H1 (cell line): ENCODE measurements at regions not wholly inside any gene's neighbourhood (a gene's known extent, or its start where the extent isn't known, plus 50 kb on each side); places are given as distances from the start of the nearest gene placed in this dataset.

ENCODE experiments used
- CTCF ChIA-PET: fragments of 300-600 bp; sonication (Branson Sonifier 250); formaldehyde crosslinking; loops from one replicate; lab custom pipeline; 2021; ENCODE audit not compliant: partially characterized antibody; lab: Charles Lee
- POLR2A ChIA-PET: fragments of 300-600 bp; sonication (Branson Sonifier 250); formaldehyde crosslinking; loops from one replicate; lab custom pipeline; 2021; ENCODE audit warnings: inconsistent platforms; ENCODE audit not compliant: partially characterized antibody; lab: Charles Lee
- DNase-seq, 2 experiments: peaks; one replicate each; pipeline versions ENCODE4 v3.0.0 to v3.0.0-alpha.2; 2010 to 2022; ENCODE audit warnings: low spot score in 2 of 2, low read depth in 1 of 2, mixed read lengths in 1 of 2
- FAIRE-seq: peaks from 2 replicates; lab custom pipeline; 2011; peaks lifted over from hg19 to GRCh38; lab: Jason Lieb, UNC
- H2AFZ ChIP-seq: 2 replicates; pipeline ENCODE4 v1.8.1; 2012; ENCODE audit warnings: low read length, inconsistent platforms
- H2AK5ac ChIP-seq: 2 replicates; pipeline ENCODE4 v1.6.1; 2013; ENCODE audit warnings: low read depth, low read length
- H2BK120ac ChIP-seq: replicated peaks from 2 replicates; pipeline ENCODE3; 2013; ENCODE audit warnings: low read depth, low read length, inconsistent platforms
- H2BK12ac ChIP-seq: 2 replicates; pipeline ENCODE4 v1.6.1; 2013; ENCODE audit warnings: low read depth, low read length
- H2BK15ac ChIP-seq: 2 replicates; pipeline ENCODE4 v1.6.1; 2013; ENCODE audit warnings: low read length
- H2BK20ac ChIP-seq: 2 replicates; pipeline ENCODE4 v1.6.1; 2013; ENCODE audit warnings: low read length
- H2BK5ac ChIP-seq: 2 replicates; pipeline ENCODE4 v1.6.1; 2013; ENCODE audit warnings: low read depth, low read length
- H3K14ac ChIP-seq: 2 replicates; pipeline ENCODE4 v1.6.1; 2013; ENCODE audit warnings: inconsistent platforms; ENCODE audit not compliant: insufficient read length
- H3K18ac ChIP-seq: 2 replicates; pipeline ENCODE4 v1.6.1; 2013; ENCODE audit warnings: low read length; ENCODE audit errors: extremely low read depth
- H3K23ac ChIP-seq: 2 replicates; pipeline ENCODE4 v1.6.1; 2013; ENCODE audit warnings: inconsistent platforms; ENCODE audit not compliant: insufficient read length
- H3K23me2 ChIP-seq: 2 replicates; pipeline ENCODE4 v1.6.1; 2013; ENCODE audit warnings: low read depth, low read length
- H3K27ac ChIP-seq: 2 replicates; pipeline ENCODE4 v1.6.1; 2011; ENCODE audit warnings: low read depth, low read length, inconsistent platforms
- H3K27me3 ChIP-seq, 4 experiments: replicated peaks in 1 of 4; 1 replicate in 1 of 4; 2 replicates in 3 of 4; pipeline versions ENCODE4 v1.6.1 to v1.8.1; 2011 to 2013; ENCODE audit warnings: low read length in 3 of 4, mild to moderate bottlenecking in 3 of 4, inconsistent platforms in 2 of 4, mixed read lengths in 2 of 4, moderate library complexity in 1 of 4; ENCODE audit not compliant: control insufficient read depth in 3 of 4, insufficient read depth in 3 of 4; ENCODE audit errors: extremely low read depth in 1 of 4
- H3K36me3 ChIP-seq, 4 experiments: 2 replicates each; pipeline versions ENCODE4 v1.6.1 to v1.8.1; 2011 to 2013; ENCODE audit warnings: mild to moderate bottlenecking in 4 of 4, low read length in 3 of 4, moderate library complexity in 2 of 4, control low read depth in 1 of 4, inconsistent platforms in 1 of 4; ENCODE audit not compliant: insufficient read depth in 4 of 4, control insufficient read depth in 2 of 4
- H3K4ac ChIP-seq: replicated peaks from 2 replicates; pipeline ENCODE3; 2013; ENCODE audit warnings: low read length, low read depth, mixed read lengths, inconsistent platforms; ENCODE audit not compliant: insufficient read length
- H3K4me1 ChIP-seq, 4 experiments: replicated peaks in 1 of 4; 1 replicate in 1 of 4; 2 replicates in 3 of 4; pipeline versions ENCODE4 v1.6.1 to v1.8.1; 2011 to 2013; ENCODE audit warnings: low read length in 3 of 4, inconsistent platforms in 2 of 4, mixed read lengths in 1 of 4; ENCODE audit not compliant: insufficient read depth in 4 of 4, control insufficient read depth in 3 of 4
- H3K4me2 ChIP-seq, 2 experiments: 2 replicates each; pipeline versions ENCODE4 v1.6.1 to v1.8.1; 2011 to 2013; ENCODE audit warnings: low read depth in 2 of 2, low read length in 2 of 2, control low read depth in 1 of 2, inconsistent platforms in 1 of 2, mild to moderate bottlenecking in 1 of 2; ENCODE audit not compliant: insufficient read depth in 1 of 2
- H3K4me3 ChIP-seq, 4 experiments: fragments of 200-600, 300-600 bp in 1 of 4; sonication (generic), shearing (Covaris generic), sonication (Bioruptor Twin) in 1 of 4; 2 replicates each; pipeline versions ENCODE4 v1.5.1 to v1.8.1; 2011 to 2016; ENCODE audit warnings: low read length in 4 of 4, low read depth in 3 of 4, control low read depth in 2 of 4, inconsistent platforms in 2 of 4, mild to moderate bottlenecking in 2 of 4, mixed read lengths in 1 of 4, moderate library complexity in 1 of 4; ENCODE audit not compliant: insufficient read depth in 2 of 4; ENCODE audit errors: extremely low read depth in 1 of 4
- H3K56ac ChIP-seq: replicated peaks from 2 replicates; pipeline ENCODE3; 2013; ENCODE audit warnings: low read depth, mild to moderate bottlenecking, mixed read lengths, low read length, inconsistent platforms; ENCODE audit not compliant: insufficient read length
- H3K79me1 ChIP-seq: 2 replicates; pipeline ENCODE4 v1.6.1; 2013; ENCODE audit warnings: low read depth, low read length, control low read depth
- H3K79me2 ChIP-seq, 2 experiments: 2 replicates each; pipeline versions ENCODE4 v1.6.1 to v1.8.1; 2012 to 2013; ENCODE audit warnings: low read length in 2 of 2, mild to moderate bottlenecking in 2 of 2, inconsistent platforms in 1 of 2; ENCODE audit not compliant: insufficient read depth in 2 of 2, control insufficient read depth in 1 of 2
- H3K9ac ChIP-seq, 4 experiments: replicated peaks in 1 of 4; 1 replicate in 1 of 4; 2 replicates in 3 of 4; pipeline versions ENCODE4 v1.6.1 to v1.8.1; 2011 to 2013; ENCODE audit warnings: low read depth in 3 of 4, low read length in 3 of 4, control low read depth in 2 of 4, mild to moderate bottlenecking in 2 of 4, moderate library complexity in 2 of 4, inconsistent platforms in 1 of 4; ENCODE audit errors: extremely low read depth in 1 of 4
- H3K9me3 ChIP-seq, 2 experiments: 2 replicates each; pipeline versions ENCODE4 v1.6.1 to v1.8.1; 2012 to 2013; ENCODE audit warnings: mild to moderate bottlenecking in 2 of 2, moderate library complexity in 2 of 2, control low read depth in 1 of 2, inconsistent platforms in 1 of 2, low read depth in 1 of 2, low read length in 1 of 2, mixed read lengths in 1 of 2; ENCODE audit not compliant: insufficient read depth in 2 of 2
- H4K20me1 ChIP-seq, 2 experiments: replicated peaks in 1 of 2; 2 replicates each; pipeline versions ENCODE3 to v1.8.1; 2011 to 2013; ENCODE audit warnings: inconsistent platforms in 2 of 2, low read length in 2 of 2, mild to moderate bottlenecking in 1 of 2; ENCODE audit not compliant: insufficient read depth in 2 of 2, control insufficient read depth in 1 of 2
- H4K5ac ChIP-seq: 2 replicates; pipeline ENCODE4 v1.6.1; 2013; ENCODE audit warnings: low read length, low read depth, mixed read lengths, inconsistent platforms; ENCODE audit not compliant: insufficient read length
- H4K8ac ChIP-seq: 2 replicates; pipeline ENCODE4 v1.8.0; 2013; ENCODE audit warnings: mild to moderate bottlenecking, moderate library complexity, low read length, inconsistent platforms; ENCODE audit not compliant: insufficient read depth; ENCODE audit errors: extremely low read depth
- H4K91ac ChIP-seq: replicated peaks from 2 replicates; pipeline ENCODE3; 2013; ENCODE audit warnings: low read length, mixed read lengths, inconsistent platforms; ENCODE audit not compliant: insufficient read length
- ATF2 ChIP-seq: IDR thresholded peaks from 2 replicates; pipeline ENCODE4 v1.6.1; 2012; ENCODE audit warnings: low read length, inconsistent platforms
- EGR1 ChIP-seq: IDR thresholded peaks from 2 replicates; pipeline ENCODE4 v1.6.1; 2011; ENCODE audit warnings: low read depth, low read length, borderline replicate concordance
- EZH2 ChIP-seq: fragments of 200-600 bp; sonication (generic); IDR thresholded peaks from 2 replicates; pipeline ENCODE4 v1.7.1; 2012; ENCODE audit warnings: low read depth, mild to moderate bottlenecking, moderate library complexity, low read length, inconsistent platforms; ENCODE audit not compliant: severe bottlenecking
- JUND ChIP-seq: IDR thresholded peaks from 2 replicates; pipeline ENCODE4 v1.6.1; 2011; ENCODE audit warnings: mild to moderate bottlenecking, improper control_type of control experiment, low read length
- KDM4A ChIP-seq: IDR thresholded peaks from one replicate; pipeline ENCODE4 v1.7.1; 2012; ENCODE audit warnings: low read depth, mild to moderate bottlenecking, moderate library complexity, low read length, inconsistent platforms; ENCODE audit not compliant: severe bottlenecking
- POLR2A ChIP-seq, 2 experiments: IDR thresholded peaks; 1 replicate in 1 of 2; 2 replicates in 1 of 2; pipeline ENCODE4 v1.6.1; 2011; ENCODE audit warnings: low read depth in 2 of 2, low read length in 2 of 2, mild to moderate bottlenecking in 2 of 2; ENCODE audit errors: control extremely low read depth in 1 of 2
- RAD21 ChIP-seq, 2 experiments: IDR thresholded peaks in 1 of 2; conservative IDR thresholded peaks in 1 of 2; 2 replicates each; pipeline ENCODE4 v1.6.1; 2011; ENCODE audit warnings: low read depth in 2 of 2, low read length in 2 of 2, improper control_type of control experiment in 1 of 2, inconsistent platforms in 1 of 2, mild to moderate bottlenecking in 1 of 2, moderate library complexity in 1 of 2
- SRF ChIP-seq: IDR thresholded peaks from 2 replicates; pipeline ENCODE4 v1.6.1; 2011; ENCODE audit warnings: mild to moderate bottlenecking, low read depth, low read length, moderate library complexity
- WGBS, 2 experiments: shearing (Covaris generic) in 1 of 2; methylation state at CpG; one replicate each; pipeline versions ENCODE4 v1.1.6 to v1.1.7; 2013 to 2015; ENCODE audit warnings: low lambda C conversion rate in 2 of 2, mixed read lengths in 2 of 2, inconsistent platforms in 1 of 2, low coverage in 1 of 2, missing lambda C conversion rate in 1 of 2; ENCODE audit not compliant: insufficient replicate concordance in 2 of 2, insufficient coverage in 1 of 2, insufficient read length in 1 of 2; ENCODE audit errors: extremely low coverage in 1 of 2, missing lambda C conversion rate in 1 of 2; 5-methylcytosine and 5-hydroxymethylcytosine counted together
- TF ChIP-seq, protein P1 (sequence below): IDR thresholded peaks from 2 replicates; pipeline ENCODE4 v1.6.1; 2012; ENCODE audit warnings: inconsistent platforms
- TF ChIP-seq, protein P2 (sequence below): IDR thresholded peaks from 2 replicates; pipeline ENCODE4 v1.6.1; 2011; ENCODE audit warnings: low read length, improper control_type of control experiment

GRCh38 chr1:181905944-181906597 lies 155.4 kb downstream of the ZNF648 start:
- Histone ChIP-seq H4K5ac (no peak overlapping the region), H3K27ac (no peak overlapping the region), H3K4me2 (no peak overlapping the region), H3K56ac (no peak overlapping the region), H3K4ac (no peak overlapping the region), H3K36me3 (no peaks in the 10 kb centered on the region), H3K9me3 (no peaks in the 10 kb centered on the region), H3K4me3 (no peak overlapping the region), H3K18ac (no peak overlapping the region), H2BK12ac (no peak overlapping the region), H2BK120ac (no peak overlapping the region), H3K79me1 (peaks cover 2% of the 10 kb centered on the region; the same call in 1 of the 2 replicates), H3K4me1 (no peaks in the 10 kb centered on the region), H2BK20ac (no peak overlapping the region), H3K27me3 (no peaks in the 10 kb centered on the region), H4K91ac (no peak overlapping the region), H3K23me2 (no peaks in the 10 kb centered on the region), H4K20me1 (no peaks in the 10 kb centered on the region), H3K9ac (no peak overlapping the region), H3K14ac (no peak overlapping the region), H4K8ac (no peak overlapping the region), H3K23ac (no peak overlapping the region), H3K79me2 (no peaks in the 10 kb centered on the region), H2AFZ (no peak overlapping the region), H2BK15ac (no peak overlapping the region), H2BK5ac (no peak overlapping the region), H2AK5ac (no peak overlapping the region)
- ChIA-PET CTCF (no interaction called here), POLR2A (no interaction called here)
- TF ChIP-seq SRF (no peak), KDM4A (no peak), EZH2 (no peak), POLR2A (IDR thresholded peaks at IDR 0.05; ENCODE audit: control extremely low read depth in 1 of 2, low read depth in 2 of 2, low read length in 2 of 2) (no peak), JUND (no peak), RAD21 (IDR thresholded peaks at IDR 0.05 in 1 of 2, conservative IDR thresholded peaks at IDR 0.05 in 1 of 2; ENCODE audit: low read depth in 2 of 2, low read length in 2 of 2) (no peak), EGR1 (no peak), ATF2 (no peak)
- TF ChIP-seq, protein P1, sequence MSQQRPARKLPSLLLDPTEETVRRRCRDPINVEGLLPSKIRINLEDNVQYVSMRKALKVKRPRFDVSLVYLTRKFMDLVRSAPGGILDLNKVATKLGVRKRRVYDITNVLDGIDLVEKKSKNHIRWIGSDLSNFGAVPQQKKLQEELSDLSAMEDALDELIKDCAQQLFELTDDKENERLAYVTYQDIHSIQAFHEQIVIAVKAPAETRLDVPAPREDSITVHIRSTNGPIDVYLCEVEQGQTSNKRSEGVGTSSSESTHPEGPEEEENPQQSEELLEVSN = no peak
- TF ChIP-seq, protein P2, sequence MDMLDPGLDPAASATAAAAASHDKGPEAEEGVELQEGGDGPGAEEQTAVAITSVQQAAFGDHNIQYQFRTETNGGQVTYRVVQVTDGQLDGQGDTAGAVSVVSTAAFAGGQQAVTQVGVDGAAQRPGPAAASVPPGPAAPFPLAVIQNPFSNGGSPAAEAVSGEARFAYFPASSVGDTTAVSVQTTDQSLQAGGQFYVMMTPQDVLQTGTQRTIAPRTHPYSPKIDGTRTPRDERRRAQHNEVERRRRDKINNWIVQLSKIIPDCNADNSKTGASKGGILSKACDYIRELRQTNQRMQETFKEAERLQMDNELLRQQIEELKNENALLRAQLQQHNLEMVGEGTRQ = no peak
- FAIRE-seq = no peak
- DNase-seq = no peak
- WGBS, 2 experiments = 81% methylated on average over 2 of the region's 2 CpGs; no CpG with 5 or more reads in 1 of the 2 experiments
